NCI-H2171 treated with DMSO at 0.1 percent for 48 hours (cell line): ENCODE measurements at regions not wholly inside any gene's neighbourhood (a gene's known extent, or its start where the extent isn't known, plus 50 kb on each side); places are given as distances from the start of the nearest gene placed in this dataset.
"Not testable (repeated sequence)": the region's sequence is repeated elsewhere in the genome, so short reads cannot be mapped to it uniquely, and the experiment has no call there.

ENCODE experiments used
- DNase-seq: peaks from one replicate; lab custom pipeline; 2025; lab: John Stamatoyannopoulos, UW

DNA sequence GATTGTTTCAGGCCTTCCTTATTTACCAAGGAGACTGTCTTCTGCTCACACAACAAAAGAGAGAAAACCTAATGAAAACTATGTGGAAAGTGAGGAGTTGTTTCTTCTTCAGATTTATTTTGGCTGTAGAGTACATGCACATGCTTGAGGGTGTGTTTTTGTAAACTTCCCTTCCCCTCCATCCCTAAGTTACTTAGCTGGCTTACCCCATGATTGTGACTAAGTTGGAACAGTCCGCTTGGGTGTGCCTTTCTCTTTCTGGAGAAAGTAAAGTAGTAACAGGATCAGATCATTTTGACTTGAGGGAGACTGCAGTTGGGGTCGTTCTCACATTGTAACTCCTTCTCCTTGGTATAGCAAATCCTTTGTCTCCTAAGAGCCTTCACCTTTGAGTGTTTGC lies 155.9 kb downstream of the RTL9 start:
- no peak for DNase-seq

DNA sequence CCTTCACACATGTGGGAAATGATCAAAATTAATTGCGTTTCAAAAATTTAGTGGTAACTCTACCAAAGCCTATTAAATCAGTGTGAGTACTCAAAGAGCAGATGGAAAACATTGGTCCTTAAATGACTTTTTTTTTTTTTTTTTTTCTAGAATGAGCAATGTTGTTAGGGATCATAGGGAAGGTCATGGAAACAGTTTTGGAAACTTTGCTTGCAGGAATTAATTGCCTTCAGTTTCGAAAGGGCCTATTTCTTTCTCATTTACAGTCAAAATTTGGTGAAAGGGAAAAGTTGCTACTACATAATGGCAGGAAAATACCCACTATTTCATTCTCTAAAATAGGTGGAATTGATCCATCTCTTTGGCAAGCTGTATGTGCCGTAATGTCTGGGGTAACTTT lies 160.9 kb downstream of the RTL9 start:
- no peak for DNase-seq

DNA sequence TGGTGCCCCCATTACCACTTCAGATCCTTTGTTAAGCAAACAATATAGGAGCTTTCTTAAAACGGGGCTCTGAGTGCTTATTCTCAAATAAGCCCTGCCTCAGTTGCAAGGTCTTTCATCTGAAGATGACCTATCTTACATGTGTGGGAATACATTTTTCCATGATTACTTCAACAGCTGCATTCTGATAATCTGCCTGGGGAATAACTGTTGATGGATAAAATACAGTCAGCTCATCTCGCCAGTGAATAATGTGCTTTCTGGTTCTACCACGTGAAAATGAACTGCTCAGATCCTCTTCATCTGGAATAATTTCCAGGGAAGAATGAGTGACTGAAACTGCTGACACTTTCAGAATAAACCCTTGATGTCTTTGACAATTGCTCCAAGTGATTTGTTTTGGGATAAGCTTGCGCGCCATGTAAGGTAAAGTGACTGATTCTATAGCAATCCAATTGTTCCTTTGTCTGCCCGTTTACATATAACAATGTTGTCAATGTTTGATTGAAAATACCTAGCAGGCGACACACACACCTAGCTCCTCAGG lies 161.3 kb downstream of the RTL9 start:
- DNase-seq = no peak

DNA sequence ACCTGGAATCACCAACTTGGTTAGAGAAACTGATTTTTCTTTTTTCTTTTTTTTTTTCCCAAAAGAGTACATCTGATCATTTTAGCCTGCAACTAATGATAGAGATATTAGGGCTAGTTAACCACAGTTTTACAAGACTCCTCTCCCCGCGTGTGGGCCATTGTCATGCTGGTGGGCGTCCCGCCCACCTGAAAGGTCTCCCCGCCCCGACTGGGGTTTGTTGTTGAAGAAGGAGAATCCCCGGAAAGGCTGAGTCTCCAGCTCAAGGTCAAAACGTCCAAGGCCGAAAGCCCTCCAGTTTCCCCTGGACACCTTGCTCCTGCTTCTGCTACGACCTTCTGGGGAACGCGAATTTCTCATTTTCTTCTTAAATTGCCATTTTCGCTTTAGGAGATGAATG lies 162.0 kb downstream of the RTL9 start:
- DNase-seq = not testable (repeated sequence)

DNA sequence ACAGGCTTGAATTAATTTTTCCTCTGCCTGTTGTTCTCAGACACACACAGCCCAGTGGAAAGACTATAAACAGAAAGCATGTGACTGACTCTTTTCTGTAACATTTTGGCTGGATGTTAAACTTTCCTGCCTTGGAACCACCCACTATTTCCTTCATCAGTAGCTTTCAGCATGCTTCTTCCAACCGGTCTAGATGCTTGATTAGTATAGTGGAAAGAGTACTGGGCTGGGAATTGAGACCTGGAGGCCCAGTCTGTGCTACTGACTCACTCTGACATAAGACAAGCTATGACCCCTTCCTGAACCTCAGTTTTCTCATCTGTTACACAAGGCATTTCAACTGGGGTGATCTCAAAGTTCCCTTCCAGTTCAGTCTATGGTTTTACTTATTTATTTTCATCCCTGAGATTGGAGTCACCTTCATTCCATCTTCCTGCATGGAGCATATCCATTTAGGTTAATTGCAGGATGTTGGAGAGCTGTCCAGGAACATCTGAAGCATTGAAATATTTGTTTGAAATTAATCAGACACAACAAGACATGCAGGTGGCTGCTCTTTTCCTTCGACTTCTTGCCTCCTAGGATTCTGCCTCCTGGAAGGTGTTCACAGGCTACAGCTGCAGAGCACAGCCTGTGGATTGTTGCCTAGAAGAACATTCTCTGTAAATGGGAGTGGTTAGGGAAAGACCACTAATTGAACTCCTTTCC lies 173.4 kb downstream of the RTL9 start:
- DNase-seq = no peak

DNA sequence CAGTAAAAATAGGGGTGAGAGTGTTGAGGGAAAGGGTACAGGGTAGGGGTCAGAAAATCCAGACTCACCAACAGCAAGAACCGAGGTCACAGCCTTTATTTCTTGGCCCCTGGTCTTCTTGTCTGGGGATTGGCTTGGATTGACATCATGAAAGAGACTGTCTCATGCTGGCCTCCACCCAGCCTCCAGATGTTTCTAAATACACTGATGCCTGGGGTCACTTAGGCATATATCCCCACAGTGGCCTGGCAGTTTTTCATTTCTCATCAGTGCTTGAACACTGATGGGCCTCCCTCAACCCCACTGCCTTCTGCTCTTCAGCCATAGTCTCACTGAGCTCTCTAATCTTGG lies 173.9 kb downstream of the RTL9 start:
- DNase-seq = no peak

DNA sequence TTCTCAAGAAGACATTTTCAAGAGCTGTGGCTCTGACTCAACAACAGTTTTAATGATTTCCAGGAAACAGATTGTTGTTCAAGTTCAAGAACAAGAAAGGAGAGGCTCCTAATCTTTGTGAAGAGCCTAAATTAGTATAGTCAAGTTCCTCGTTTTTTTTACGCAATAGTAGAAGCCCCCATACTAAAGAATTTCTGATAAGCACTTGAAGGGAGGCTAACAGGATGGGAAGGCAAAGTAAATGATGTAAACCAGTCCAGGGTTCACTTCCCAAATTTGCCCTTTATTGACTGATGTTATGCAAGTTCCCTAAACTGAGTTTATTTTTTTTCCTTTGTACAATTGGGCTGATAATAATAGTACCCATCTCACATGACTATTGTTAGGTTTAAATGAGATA lies 178.2 kb downstream of the RTL9 start:
- DNase-seq = no peak

DNA sequence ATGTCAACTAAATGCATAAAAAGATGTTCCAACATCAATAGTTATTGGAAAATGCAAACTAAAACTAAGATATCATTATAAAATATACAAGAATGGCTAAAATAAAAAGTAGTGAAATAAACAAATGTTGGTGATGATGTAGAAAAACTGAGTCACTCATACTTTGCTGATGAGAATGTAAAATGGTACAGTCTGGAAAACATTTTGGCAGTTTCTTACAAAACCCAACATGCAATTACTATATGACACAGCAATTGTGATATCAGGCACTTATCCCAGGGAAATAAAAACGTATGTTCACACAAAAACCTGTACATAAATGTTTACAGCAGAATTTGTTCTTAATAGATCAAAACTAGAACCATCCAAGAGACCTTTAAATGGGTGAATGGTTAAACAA lies 182.6 kb downstream of the RTL9 start:
- DNase-seq = no peak

DNA sequence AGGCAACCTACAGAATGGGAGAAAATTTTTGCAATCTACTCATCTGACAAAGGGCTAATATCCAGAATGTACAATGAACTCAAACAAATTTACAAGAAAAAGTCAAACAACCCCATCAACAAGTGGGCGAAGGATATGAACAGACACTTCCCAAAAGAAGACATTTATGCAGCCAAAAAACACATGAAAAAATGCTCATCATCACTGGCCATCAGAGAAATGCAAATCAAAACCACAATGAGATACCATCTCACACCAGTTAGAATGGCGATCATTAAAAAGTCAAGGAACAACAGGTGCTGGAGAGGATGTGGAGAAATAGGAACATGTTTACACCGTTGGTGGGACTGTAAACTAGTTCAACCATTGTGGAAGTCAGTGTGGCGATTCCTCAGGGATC lies 192.2 kb downstream of the RTL9 start:
- not testable (repeated sequence) for DNase-seq

DNA sequence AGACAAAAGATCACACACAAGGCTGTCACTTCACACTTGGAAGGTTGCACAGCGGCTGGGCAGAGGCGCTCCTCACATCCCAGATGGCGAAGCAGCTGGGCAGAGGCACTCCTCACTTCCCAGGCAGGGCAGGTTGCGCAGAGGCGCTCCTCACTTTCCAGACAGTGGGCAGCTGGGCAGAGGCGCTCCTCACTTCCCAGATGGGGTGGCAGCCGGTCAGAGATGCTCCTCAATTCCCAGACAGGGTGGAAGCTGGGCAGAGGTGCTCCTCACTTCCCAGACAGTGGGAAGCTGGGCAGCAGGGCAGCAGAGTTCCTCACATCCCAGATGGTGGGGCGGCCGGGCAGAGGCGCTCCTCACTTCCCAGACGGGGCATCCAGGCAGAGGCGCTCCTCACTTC lies 199.2 kb downstream of the RTL9 start:
- DNase-seq = no peak

DNA sequence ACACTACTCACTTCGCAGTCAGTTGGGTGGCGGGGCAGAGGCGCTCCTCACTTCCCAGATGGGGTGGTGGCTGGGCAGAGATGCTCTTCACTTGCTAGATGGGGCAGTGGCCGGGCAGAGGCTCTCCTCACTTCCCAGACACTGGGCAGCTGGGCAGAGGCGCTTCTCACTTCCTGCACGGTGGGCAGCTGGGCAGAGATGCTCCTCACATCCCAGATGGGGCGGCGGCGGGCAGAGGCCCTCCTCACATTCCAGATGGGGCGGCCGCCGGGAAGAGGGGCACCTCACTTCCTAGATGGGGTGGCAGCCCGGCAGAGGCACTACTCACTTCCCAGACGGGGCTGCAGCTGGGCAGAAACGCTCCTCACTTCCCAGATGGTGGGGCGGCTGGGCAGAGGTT lies 199.8 kb downstream of the RTL9 start:
- no peak for DNase-seq

DNA sequence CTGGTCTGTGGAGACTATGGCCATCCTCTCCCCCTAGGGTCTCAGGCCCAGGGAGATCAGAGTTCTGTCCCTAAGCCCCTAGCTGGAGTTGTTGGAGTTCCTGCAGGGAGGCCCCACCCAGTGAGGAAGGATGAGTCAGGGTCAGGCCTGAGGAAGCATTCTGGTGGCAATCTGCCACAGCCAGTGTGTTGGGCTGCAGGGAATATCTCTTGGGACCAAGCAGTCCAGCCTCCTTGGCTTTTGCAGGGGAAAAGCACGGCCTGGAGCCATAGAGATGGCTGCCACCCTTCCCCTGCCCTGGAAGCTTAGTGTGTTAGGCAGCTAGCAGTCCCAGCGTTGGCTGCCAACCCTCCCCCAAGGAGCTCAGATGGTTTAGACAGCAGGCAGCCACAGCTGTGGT lies 202.4 kb downstream of the RTL9 start:
- DNase-seq = no peak

DNA sequence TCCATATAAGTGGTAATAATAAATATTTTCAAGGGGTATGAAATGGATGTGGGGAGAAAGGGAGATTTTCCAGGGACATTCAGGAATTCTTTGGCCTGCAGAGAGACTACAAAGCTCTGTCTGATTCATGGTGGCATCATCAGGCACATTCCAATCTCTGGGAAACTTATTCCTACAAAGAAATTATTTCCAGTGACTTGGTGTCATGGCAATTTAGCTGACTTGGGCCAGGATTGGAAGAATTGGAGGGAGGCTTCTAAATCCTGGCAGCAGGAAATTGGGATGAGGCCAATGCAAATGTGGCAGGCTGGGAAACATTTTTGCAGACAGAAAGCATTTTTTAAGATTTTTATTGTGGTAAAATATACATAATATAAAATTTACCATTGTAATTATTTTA lies 204.6 kb downstream of the RTL9 start:
- DNase-seq = no peak

DNA sequence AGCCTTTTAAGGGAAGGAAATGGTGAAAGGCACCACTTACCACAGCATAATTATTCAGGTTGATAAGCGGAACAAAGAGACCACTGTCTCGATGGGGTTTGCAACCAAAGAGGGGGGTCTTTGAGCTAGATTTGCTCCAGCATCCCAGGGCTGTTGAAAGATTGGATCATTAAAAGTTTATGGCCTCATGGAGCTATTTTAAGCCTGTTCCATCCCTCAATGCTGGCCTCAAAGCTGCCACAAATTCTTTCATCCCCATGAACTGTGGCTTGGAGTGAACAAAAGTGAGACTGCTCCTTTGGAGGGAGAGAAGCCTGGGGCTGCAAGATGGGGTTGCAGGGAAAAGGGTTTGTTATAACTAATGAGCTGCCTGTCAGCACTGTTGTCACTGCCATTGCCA lies 209.8 kb downstream of the RTL9 start:
- no peak for DNase-seq

DNA sequence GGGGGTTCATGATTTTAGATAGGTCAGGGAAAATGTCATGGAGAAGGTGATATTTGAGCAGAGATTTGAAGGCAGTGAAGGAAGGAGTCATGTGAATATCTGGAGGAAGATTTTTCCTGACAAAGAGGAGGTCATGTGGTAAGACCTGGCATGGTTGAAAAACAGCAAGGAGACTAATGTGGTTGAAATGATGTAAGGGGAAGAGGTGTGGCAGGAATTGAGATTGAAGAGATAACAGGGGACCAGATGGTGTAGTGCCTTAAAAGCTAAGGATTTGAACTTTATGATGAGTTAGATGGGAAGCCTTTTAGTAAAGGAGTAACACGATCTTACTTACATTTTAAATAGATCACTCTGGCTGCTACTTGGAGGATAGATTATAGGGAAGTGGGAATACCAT lies 210.9 kb downstream of the RTL9 start:
- peak; percentile 71 for DNase-seq

DNA sequence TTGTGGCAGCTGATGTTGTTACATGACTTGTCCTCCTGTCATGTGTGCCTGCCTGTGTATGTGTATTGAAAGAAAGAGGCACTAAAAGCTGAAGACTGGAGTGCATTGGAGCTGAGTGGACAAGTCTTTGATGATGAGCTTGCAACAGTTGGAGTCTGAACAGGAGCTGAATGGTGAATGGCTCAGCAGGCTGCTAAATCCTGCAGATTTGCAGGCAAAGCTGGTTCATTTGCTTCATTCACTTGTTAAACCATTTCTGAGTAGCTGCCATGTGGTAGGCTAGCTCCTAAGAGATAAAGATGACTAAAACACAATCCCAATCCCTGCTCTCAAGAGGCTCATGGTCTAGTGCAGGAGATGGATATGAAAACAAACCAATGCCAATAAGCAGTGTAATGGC lies 217.3 kb downstream of the CHRDL1 start:
- DNase-seq = no peak

DNA sequence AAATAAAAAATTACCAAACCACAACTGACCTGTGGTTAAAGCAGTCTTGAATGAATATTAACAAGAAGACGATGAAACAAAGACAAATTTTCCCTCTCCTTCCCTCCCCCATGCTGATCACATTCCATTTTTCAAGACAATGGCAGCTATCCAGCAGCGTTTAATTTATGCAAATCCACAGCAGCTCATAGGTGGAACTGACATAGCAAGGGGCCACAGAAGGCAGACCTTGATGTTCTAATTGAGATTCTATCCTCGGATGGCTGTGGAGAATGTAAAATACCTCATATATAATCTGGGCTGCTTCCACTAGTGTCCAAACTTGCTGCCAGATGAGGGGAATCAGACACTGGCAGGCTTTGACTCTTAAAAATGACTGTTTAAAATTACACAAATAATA lies 211.5 kb downstream of the CHRDL1 start:
- DNase-seq = no peak

DNA sequence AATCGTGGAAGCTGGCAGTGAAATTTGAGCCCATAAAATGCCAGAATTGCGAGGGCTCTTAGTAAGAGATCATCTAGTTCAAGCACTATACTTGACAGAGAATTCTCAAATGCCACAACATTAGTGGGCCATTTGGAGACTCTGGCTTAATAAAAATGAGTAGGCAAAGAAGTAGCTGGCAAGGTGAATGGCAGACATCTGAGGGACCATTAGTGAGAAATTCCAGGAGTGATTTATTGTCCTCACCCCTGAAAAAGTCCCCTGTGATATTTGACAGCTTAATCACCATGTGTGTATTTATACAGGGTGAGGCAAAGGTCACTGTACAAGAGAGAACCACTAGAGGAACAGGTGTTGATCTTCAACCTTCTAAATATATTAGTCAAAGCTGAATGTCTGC lies 207.5 kb downstream of the CHRDL1 start:
- DNase-seq = no peak

DNA sequence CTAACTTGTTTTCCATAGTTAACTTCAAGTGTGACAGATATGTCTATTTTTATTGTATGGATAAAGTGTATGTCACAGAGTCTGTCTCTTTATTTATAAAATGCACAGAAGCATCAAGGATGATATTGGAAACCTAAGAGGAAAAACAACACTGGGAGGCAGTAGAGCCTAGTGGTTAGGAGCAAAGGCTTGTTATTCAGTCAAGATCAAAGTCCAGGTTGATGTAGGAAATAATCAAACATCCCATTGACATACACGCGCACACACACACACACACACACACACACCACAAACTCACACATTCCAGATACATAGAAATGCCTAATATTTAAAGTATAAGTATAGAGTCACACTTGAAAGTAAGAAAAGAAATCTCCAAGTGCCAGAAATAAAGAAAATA lies 206.8 kb downstream of the CHRDL1 start:
- no peak for DNase-seq

DNA sequence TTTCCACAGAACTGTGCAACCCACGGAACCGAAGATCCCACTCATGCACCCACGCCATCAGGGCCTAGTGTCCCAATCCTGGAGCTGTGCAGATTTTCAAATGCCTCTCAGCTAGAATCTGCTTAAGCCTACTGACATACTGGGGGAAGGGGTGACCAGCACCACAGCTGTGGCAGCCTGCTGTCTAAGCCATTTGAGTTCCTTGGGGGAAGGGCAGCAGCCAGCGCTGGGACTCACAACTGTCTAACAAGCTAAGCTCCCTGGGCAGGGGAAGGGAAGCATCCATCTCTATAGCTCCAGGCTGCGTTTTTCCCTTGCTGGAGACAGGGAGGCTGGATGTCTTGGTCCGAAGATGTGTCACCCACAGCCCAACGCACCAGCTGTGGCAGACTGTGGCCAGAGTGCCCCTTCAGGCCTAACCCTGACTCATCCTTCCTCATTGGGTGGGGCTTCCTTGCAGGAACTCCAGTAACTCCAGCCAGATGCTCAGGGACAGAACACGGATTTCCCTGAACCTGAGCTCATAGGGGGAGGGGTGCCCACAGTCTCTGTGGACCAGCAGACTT lies 194.8 kb downstream of the CHRDL1 start:
- no peak for DNase-seq

DNA sequence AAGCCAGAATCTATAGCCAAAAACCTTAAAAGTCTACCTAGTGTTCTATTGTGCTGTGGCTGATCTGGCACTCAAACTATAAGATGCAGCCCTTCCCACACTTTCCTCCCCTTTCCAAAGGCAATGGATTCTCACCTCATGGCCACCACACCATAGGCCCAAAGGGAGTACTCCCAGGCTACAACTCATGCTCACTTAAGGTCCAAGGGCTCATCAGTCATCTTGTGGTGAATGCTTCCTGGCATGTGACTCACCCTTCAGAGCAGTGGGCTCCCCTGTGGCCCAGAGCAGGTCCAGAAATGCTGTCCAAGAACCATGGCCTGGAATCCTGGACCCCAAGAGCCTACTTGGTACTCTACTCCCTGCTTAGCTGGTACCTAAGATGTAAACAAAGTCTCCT lies 181.0 kb downstream of the CHRDL1 start:
- DNase-seq = no peak
